Natural killer cell (primary cell): ENCODE measurements at regions not wholly inside any gene's neighbourhood (a gene's known extent, or its start where the extent isn't known, plus 50 kb on each side); places are given as distances from the start of the nearest gene placed in this dataset.
"Not testable (repeated sequence)": the region's sequence is repeated elsewhere in the genome, so short reads cannot be mapped to it uniquely, and the experiment has no call there.

Experiments used
- ATAC-seq, 3 donors: fragments of 150-1000 bp in 2 of 3; fragments of 200-7000 bp in 1 of 3; cut with Tn5 transposase; 1 replicate in 1 of 3; 2 replicates in 2 of 3; pipeline ENCODE4 v1.10.0; 2021; ENCODE audit warnings: mild to moderate bottlenecking in 2 of 3, moderate library complexity in 2 of 3
- DNase-seq, 2 donors: peaks; one replicate each; pipeline versions ENCODE4 v3.0.0 to v3.0.0-alpha.2; 2013 to 2021; ENCODE audit warnings: mixed read lengths in 1 of 2
- H3K27ac ChIP-seq: one replicate; pipeline ENCODE4 v1.5.1; 2013; ENCODE audit warnings: mild to moderate bottlenecking, low read length
- H3K27me3 ChIP-seq: one replicate; pipeline ENCODE4 v1.6.1; 2013; ENCODE audit warnings: low read length; ENCODE audit not compliant: control insufficient read depth, insufficient read depth
- H3K36me3 ChIP-seq: one replicate; pipeline ENCODE4 v1.6.1; 2013; ENCODE audit warnings: low read length; ENCODE audit not compliant: control insufficient read depth, insufficient read depth
- H3K4me1 ChIP-seq: one replicate; pipeline ENCODE4 v1.6.1; 2013; ENCODE audit warnings: low read length; ENCODE audit not compliant: control insufficient read depth, insufficient read depth
- H3K4me3 ChIP-seq: one replicate; pipeline ENCODE4 v1.5.1; 2013; ENCODE audit warnings: low read length
- H3K9me3 ChIP-seq: one replicate; pipeline ENCODE4 v1.6.1; 2013; ENCODE audit warnings: low read length; ENCODE audit not compliant: control insufficient read depth, insufficient read depth
- H3K27ac Mint-ChIP-seq, 2 donors: one replicate each; pipeline ENCODE4 v1.8.0; 2022; ENCODE audit warnings: mild to moderate bottlenecking in 2 of 2, mixed read lengths in 2 of 2, moderate library complexity in 1 of 2
- H3K27me3 Mint-ChIP-seq, 2 donors: one replicate each; pipeline ENCODE4 v1.8.0; 2022; ENCODE audit warnings: low read depth in 2 of 2, mixed read lengths in 2 of 2
- H3K36me3 Mint-ChIP-seq: one replicate; pipeline ENCODE4 v1.8.0; 2022; ENCODE audit warnings: mixed read lengths
- H3K4me1 Mint-ChIP-seq, 2 donors: one replicate each; pipeline ENCODE4 v1.8.0; 2022; ENCODE audit warnings: mixed read lengths in 2 of 2
- H3K4me3 Mint-ChIP-seq: one replicate; pipeline ENCODE4 v1.8.0; 2022; ENCODE audit warnings: mild to moderate bottlenecking, moderate library complexity, mixed read lengths
- H3K9me3 Mint-ChIP-seq, 2 donors: one replicate each; pipeline ENCODE4 v1.8.0; 2022; ENCODE audit warnings: mixed read lengths in 2 of 2
- WGBS: methylation state at CpG from one replicate; pipeline ENCODE4 v1.1.7; 2013; ENCODE audit warnings: missing lambda C conversion rate; ENCODE audit not compliant: insufficient coverage; 5-methylcytosine and 5-hydroxymethylcytosine counted together
- intact Hi-C: fragments of 100-400 bp; cut with micrococcal nuclease; formaldehyde crosslinking; loops from one replicate; pipeline ENCODE4 v1.14.2; 2022
- TF ChIP-seq, protein P1 (sequence below): fragments of 200-600 bp; IDR thresholded peaks from one replicate; pipeline ENCODE4 v1.8.0; 2022; ENCODE audit warnings: antibody characterized with exemption

GRCh38 chr6:126210398-126211075, 129.4 kb upstream of the CENPW start:
- H3K4me1 ChIP-seq, result no peaks in the 10 kb centered on the region
- Mint-ChIP-seq H3K9me3 (peaks cover 8 to 11% of the 10 kb centered on the region in 2 donors), H3K27me3 (no peaks in the 10 kb centered on the region), H3K4me3 (no peak overlapping the region), H3K36me3 (no peaks in the 10 kb centered on the region), H3K27ac (no peak overlapping the region), H3K4me1 (no peaks in the 10 kb centered on the region)
- no peaks in the 10 kb centered on the region for H3K36me3 ChIP-seq
- H3K27ac ChIP-seq, result no peak overlapping the region
- H3K9me3 ChIP-seq, result no peaks in the 10 kb centered on the region
- no peak for DNase-seq
- intact Hi-C loops, result no loop called here
- ATAC-seq, result no peak
- no peaks in the 10 kb centered on the region for H3K27me3 ChIP-seq
- 90% methylated on average over 3 of the region's 3 CpGs for WGBS
- no peak overlapping the region for H3K4me3 ChIP-seq
- TF ChIP-seq, protein P1, sequence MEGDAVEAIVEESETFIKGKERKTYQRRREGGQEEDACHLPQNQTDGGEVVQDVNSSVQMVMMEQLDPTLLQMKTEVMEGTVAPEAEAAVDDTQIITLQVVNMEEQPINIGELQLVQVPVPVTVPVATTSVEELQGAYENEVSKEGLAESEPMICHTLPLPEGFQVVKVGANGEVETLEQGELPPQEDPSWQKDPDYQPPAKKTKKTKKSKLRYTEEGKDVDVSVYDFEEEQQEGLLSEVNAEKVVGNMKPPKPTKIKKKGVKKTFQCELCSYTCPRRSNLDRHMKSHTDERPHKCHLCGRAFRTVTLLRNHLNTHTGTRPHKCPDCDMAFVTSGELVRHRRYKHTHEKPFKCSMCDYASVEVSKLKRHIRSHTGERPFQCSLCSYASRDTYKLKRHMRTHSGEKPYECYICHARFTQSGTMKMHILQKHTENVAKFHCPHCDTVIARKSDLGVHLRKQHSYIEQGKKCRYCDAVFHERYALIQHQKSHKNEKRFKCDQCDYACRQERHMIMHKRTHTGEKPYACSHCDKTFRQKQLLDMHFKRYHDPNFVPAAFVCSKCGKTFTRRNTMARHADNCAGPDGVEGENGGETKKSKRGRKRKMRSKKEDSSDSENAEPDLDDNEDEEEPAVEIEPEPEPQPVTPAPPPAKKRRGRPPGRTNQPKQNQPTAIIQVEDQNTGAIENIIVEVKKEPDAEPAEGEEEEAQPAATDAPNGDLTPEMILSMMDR, result no peak

DNA sequence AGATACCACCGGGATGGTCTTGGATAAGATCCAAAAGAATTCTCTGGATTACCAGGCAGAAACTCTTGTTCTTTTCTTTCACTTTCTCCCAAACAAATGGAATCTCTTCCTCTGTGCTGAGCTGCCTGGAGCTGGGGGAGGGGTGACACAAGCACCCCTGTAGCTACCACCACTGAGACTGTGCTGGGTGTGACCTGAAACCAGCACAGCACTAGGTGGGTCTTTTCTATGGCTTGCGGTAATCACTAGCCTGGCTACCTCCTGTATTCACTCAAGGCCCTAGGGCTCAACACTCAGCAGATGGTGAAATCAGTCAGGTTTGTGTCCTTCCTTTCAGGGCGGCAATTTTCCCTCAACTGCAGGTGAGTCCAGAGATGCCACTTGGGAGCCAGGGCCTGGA, 122.4 kb upstream of the CENPW start:
- WGBS, result 98% methylated on average over 3 of the region's 3 CpGs
- no peak overlapping the region for H3K27ac Mint-ChIP-seq
- H3K36me3 ChIP-seq, result no peaks in the 10 kb centered on the region
- no peaks in the 10 kb centered on the region for H3K27me3 ChIP-seq
- intact Hi-C loops, result no loop called here
- H3K27me3 Mint-ChIP-seq, result no peaks in the 10 kb centered on the region
- H3K4me1 ChIP-seq, result no peaks in the 10 kb centered on the region
- no peak overlapping the region for H3K27ac ChIP-seq
- H3K4me3 ChIP-seq, result no peak overlapping the region
- no peaks in the 10 kb centered on the region for H3K4me1 Mint-ChIP-seq
- no peak overlapping the region for H3K4me3 Mint-ChIP-seq
- TF ChIP-seq, protein P1, result no peak
- H3K9me3 Mint-ChIP-seq, result peaks cover 13 to 15% of the 10 kb centered on the region in 2 donors
- H3K36me3 Mint-ChIP-seq, result peaks cover 8% of the 10 kb centered on the region
- ATAC-seq (no peak), DNase-seq (no peak)
- H3K9me3 ChIP-seq, result no peaks in the 10 kb centered on the region

GRCh38 chr6:126220901-126221300, 119.0 kb upstream of the CENPW start:
- intact Hi-C loops, H3K4me3 Mint-ChIP-seq, H3K4me1 Mint-ChIP-seq, H3K36me3 Mint-ChIP-seq, H3K9me3 ChIP-seq, ATAC-seq, H3K27ac ChIP-seq, DNase-seq, H3K27me3 Mint-ChIP-seq, H3K27ac Mint-ChIP-seq, H3K4me1 ChIP-seq, H3K4me3 ChIP-seq, H3K36me3 ChIP-seq, H3K27me3 ChIP-seq: not testable (repeated sequence)
- H3K9me3 Mint-ChIP-seq, result peaks cover 5 to 11% of the 10 kb centered on the region in 2 donors

DNA sequence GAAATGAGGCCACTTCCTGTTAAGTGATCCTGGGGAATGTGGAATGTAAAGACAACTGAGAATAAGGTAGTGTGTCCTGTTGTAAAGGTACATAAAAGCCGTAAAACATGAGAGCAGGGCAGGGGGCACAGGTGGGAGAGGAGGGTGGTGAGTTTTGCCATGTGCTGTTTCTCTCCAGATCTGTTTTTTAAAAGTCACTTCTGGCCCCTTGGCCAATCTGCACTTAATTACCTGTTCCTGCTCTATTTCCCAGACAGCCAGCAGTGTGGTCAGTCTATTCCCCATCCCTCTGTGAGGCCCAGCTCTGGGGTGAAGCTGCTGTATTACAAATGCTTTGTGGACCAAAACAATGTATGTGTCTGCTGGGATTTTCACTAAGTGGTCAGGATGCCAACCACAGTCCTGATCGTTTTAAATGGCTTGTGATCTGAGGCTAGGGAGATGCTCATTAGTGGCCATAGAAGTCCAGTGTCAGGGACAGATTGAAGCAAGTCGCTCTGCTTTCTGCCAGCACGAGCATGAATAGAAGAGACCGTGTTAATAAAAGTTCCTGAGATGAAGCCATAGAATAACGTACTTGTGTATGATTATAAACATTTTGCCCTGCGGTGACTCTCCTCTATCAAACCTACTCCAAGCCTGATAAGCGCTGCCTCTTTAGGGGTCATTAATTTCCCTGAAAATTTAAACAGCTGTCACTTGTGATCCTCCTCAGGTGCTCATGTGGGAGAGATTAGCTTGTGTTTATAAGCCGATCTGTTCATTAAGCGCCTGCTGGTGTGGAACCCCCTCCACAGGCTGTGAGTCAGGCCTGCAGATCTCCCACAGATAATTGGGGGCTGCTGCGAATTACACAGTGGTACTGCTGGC, 111.8 kb upstream of the CENPW start:
- H3K4me3 Mint-ChIP-seq, result no peak overlapping the region
- no peaks in the 10 kb centered on the region for H3K27me3 ChIP-seq
- H3K4me3 ChIP-seq, result no peak overlapping the region
- DNase-seq (no peak), ATAC-seq (no peak)
- H3K4me1 ChIP-seq, result no peaks in the 10 kb centered on the region
- H3K36me3 ChIP-seq, result no peaks in the 10 kb centered on the region
- no peaks in the 10 kb centered on the region for H3K4me1 Mint-ChIP-seq
- TF ChIP-seq, protein P1, result no peak
- H3K27ac Mint-ChIP-seq, result no peak overlapping the region
- peaks cover 0 to 5% of the 10 kb centered on the region in 2 donors for H3K9me3 Mint-ChIP-seq
- H3K27ac ChIP-seq, result no peak overlapping the region
- WGBS, result 90% methylated on average over 10 of the region's 11 CpGs
- H3K36me3 Mint-ChIP-seq, result no peaks in the 10 kb centered on the region
- no peaks in the 10 kb centered on the region for H3K27me3 Mint-ChIP-seq
- H3K9me3 ChIP-seq, result no peaks in the 10 kb centered on the region
- intact Hi-C loops, result no loop called here
